H1 (cell line): ENCODE measurements at regions not wholly inside any gene's neighbourhood (a gene's known extent, or its start where the extent isn't known, plus 50 kb on each side); places are given as distances from the start of the nearest gene placed in this dataset.

Experiments used
- GTF2F1 ChIP-seq: IDR thresholded peaks from 2 replicates; pipeline ENCODE4 v1.6.1; 2012; ENCODE audit warnings: low read depth, low read length, improper control_type of control experiment, borderline replicate concordance
- TF ChIP-seq, protein P1 (sequence below): fragments of 300-600 bp; sonication (generic); IDR thresholded peaks from 2 replicates; pipeline ENCODE4 v1.7.1; 2012; ENCODE audit warnings: low read length, moderate library complexity, mild to moderate bottlenecking, inconsistent platforms; ENCODE audit not compliant: insufficient replicate concordance

GRCh38 chr10:64288404-64288803, 767.2 kb downstream of the REEP3 start (continued):
- TF ChIP-seq, protein P1, sequence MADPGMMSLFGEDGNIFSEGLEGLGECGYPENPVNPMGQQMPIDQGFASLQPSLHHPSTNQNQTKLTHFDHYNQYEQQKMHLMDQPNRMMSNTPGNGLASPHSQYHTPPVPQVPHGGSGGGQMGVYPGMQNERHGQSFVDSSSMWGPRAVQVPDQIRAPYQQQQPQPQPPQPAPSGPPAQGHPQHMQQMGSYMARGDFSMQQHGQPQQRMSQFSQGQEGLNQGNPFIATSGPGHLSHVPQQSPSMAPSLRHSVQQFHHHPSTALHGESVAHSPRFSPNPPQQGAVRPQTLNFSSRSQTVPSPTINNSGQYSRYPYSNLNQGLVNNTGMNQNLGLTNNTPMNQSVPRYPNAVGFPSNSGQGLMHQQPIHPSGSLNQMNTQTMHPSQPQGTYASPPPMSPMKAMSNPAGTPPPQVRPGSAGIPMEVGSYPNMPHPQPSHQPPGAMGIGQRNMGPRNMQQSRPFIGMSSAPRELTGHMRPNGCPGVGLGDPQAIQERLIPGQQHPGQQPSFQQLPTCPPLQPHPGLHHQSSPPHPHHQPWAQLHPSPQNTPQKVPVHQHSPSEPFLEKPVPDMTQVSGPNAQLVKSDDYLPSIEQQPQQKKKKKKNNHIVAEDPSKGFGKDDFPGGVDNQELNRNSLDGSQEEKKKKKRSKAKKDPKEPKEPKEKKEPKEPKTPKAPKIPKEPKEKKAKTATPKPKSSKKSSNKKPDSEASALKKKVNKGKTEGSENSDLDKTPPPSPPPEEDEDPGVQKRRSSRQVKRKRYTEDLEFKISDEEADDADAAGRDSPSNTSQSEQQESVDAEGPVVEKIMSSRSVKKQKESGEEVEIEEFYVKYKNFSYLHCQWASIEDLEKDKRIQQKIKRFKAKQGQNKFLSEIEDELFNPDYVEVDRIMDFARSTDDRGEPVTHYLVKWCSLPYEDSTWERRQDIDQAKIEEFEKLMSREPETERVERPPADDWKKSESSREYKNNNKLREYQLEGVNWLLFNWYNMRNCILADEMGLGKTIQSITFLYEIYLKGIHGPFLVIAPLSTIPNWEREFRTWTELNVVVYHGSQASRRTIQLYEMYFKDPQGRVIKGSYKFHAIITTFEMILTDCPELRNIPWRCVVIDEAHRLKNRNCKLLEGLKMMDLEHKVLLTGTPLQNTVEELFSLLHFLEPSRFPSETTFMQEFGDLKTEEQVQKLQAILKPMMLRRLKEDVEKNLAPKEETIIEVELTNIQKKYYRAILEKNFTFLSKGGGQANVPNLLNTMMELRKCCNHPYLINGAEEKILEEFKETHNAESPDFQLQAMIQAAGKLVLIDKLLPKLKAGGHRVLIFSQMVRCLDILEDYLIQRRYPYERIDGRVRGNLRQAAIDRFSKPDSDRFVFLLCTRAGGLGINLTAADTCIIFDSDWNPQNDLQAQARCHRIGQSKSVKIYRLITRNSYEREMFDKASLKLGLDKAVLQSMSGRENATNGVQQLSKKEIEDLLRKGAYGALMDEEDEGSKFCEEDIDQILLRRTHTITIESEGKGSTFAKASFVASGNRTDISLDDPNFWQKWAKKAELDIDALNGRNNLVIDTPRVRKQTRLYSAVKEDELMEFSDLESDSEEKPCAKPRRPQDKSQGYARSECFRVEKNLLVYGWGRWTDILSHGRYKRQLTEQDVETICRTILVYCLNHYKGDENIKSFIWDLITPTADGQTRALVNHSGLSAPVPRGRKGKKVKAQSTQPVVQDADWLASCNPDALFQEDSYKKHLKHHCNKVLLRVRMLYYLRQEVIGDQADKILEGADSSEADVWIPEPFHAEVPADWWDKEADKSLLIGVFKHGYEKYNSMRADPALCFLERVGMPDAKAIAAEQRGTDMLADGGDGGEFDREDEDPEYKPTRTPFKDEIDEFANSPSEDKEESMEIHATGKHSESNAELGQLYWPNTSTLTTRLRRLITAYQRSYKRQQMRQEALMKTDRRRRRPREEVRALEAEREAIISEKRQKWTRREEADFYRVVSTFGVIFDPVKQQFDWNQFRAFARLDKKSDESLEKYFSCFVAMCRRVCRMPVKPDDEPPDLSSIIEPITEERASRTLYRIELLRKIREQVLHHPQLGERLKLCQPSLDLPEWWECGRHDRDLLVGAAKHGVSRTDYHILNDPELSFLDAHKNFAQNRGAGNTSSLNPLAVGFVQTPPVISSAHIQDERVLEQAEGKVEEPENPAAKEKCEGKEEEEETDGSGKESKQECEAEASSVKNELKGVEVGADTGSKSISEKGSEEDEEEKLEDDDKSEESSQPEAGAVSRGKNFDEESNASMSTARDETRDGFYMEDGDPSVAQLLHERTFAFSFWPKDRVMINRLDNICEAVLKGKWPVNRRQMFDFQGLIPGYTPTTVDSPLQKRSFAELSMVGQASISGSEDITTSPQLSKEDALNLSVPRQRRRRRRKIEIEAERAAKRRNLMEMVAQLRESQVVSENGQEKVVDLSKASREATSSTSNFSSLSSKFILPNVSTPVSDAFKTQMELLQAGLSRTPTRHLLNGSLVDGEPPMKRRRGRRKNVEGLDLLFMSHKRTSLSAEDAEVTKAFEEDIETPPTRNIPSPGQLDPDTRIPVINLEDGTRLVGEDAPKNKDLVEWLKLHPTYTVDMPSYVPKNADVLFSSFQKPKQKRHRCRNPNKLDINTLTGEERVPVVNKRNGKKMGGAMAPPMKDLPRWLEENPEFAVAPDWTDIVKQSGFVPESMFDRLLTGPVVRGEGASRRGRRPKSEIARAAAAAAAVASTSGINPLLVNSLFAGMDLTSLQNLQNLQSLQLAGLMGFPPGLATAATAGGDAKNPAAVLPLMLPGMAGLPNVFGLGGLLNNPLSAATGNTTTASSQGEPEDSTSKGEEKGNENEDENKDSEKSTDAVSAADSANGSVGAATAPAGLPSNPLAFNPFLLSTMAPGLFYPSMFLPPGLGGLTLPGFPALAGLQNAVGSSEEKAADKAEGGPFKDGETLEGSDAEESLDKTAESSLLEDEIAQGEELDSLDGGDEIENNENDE = no peak
- no peak for TF ChIP-seq GTF2F1
